Embryonic facial prominence (tissue), 1 donor: ENCODE measurements at regions not wholly inside any gene's neighbourhood (a gene's known extent, or its start where the extent isn't known, plus 50 kb on each side); places are given as distances from the start of the nearest gene placed in this dataset.

Experiments
- DNase-seq: peaks from one replicate; pipeline ENCODE4 v3.0.0-alpha.2; 2016; ENCODE audit errors: extremely low spot score

DNA sequence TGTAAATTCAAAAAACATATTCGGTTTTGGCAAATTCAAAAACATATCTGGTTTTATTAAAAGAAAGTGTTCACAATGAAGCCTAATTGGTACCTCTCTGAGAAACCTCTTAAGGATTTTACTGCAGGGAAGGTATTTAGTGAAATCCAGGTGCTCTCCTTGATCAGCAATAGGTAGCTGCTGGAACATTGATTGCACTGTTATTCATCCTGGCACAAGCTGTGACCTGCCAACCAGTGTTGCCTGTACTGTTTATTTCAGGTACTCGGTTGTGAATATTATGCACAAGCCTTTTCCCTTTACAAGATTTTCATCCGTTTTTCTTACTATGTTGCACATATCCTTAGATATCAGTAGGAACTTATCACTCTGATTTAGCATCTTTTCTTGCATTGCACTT, 155.8 kb upstream of the ZEB2 start:
- DNase-seq, result no peak

DNA sequence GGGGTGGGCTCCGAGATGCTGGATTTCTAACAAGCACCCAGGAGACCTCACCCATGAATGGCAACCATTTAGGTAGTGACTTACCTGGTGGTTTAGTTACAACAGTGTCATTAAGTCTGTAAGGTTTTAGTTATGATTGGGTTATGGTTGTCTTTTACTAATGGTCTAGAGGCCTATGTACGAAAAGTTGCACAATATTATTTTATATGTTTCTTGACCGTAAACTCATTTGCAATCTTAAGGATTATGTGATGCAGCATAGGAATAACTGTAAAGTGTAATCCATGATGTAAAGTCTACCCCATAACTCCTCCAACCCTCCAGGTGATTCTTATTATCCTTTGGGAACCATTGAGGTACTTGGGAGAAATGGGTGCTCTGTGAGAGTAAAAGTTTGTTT, 155.4 kb upstream of the ZEB2 start:
- DNase-seq, result no peak

DNA sequence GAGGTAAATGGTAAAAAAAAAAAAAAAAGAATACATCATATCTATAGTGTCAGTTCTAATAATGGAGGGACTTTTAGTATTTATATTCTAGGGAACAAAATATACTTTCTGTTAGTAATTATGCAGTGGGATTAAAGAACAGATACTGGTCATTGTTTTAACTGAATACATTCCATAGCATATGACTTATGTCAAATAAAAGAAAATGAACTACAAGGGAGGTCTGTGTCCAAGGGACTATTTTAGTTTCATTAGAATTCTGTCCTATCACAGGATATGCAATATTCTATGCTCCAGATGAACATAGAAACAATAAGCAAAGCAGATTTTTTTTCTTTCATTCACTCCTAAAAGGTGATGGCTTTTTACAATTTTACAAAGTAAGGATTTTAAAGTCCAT, 154.2 kb upstream of the ZEB2 start:
- no peak for DNase-seq

DNA sequence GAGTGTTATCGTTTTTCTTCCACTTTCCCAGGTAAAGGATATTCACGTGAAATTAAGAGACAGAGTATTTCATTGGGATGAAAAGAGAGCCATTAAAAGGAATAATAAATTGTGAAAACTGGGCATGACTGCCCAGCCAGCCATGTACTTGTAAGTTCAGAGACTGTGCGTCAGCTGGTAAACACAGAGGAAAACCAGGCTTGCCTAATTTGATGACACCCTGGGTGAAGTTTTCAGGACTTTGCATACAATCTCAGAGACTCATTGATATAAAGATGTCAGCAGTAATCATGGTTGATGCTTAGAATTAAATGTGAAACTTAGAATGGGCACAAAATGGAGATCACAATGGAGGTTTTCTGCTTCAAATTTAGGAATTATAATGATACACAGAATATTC, 153.5 kb upstream of the ZEB2 start:
- DNase-seq, result no peak

DNA sequence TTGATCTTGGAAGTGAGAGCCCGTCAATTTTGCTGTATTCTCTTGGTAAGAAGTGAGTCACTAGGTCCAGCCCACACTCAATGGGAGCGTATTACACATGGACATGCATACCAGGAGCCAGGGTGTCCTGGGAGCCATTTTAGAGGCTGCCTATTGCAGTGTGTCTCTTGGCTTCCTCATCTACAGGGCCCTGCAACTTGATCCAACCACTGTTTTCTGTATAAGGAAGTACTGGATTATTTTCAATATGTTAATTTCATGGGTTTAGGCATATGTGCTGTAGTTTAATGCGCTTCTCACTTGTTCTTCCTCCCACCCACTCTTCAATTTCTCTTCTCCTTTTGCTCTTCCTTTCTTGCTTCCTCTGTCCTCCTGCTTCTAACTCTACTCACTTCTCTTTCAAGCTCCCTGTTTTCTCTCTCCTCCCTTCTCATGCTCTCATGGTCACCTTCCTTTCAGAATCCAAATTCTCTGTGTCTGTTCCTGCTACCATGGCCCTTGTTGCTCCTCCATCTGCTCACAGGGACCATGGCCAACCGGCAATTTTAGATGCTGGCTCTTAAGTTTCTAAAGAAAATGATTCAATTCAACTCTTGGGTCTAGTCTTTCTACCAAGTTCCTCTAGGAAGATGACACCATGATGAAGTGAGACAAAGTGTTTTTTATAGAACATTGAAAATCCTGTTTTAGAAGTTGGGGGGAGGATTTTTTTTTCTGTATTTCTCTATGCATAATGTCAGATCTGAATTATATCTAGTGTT, 152.0 kb upstream of the ZEB2 start:
- no peak for DNase-seq

DNA sequence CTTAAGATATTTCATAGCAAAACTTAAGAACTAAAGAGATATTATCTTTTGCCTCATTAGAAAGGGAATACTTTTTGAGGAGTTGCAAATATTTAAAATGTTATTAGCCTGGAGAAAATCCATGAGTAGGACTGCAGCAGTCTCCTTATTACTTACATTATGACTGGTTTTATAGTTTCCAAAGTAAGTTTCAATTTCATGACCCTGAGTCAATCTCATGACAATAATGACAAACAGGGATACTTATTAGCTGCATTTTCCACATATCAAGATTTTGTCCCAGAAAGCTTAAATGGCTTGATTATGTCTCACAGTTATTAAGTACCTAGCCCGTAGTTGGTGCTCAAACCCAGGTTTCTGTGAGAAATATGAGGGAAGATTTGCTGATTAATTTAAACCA, 150.8 kb upstream of the ZEB2 start:
- DNase-seq, result no peak

DNA sequence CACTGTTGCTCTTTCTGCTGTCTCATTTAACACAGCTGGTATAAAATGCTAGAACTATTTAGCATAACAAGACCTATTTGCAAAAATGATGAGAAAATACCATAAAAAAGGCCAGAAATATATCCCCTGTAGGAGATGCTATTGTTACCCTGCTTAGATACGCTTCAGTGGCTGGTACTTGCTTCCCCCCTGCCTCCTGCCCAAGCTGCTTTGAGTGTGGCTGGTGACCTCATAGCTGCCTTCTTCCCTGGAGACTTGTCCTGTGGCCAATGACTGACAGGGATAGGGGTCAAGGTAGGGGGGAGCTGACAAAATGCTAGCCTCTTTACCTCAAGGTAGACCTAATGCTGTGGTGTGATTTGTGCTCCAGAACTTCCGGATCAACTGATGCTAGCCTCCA, 150.2 kb upstream of the ZEB2 start:
- DNase-seq, result no peak

DNA sequence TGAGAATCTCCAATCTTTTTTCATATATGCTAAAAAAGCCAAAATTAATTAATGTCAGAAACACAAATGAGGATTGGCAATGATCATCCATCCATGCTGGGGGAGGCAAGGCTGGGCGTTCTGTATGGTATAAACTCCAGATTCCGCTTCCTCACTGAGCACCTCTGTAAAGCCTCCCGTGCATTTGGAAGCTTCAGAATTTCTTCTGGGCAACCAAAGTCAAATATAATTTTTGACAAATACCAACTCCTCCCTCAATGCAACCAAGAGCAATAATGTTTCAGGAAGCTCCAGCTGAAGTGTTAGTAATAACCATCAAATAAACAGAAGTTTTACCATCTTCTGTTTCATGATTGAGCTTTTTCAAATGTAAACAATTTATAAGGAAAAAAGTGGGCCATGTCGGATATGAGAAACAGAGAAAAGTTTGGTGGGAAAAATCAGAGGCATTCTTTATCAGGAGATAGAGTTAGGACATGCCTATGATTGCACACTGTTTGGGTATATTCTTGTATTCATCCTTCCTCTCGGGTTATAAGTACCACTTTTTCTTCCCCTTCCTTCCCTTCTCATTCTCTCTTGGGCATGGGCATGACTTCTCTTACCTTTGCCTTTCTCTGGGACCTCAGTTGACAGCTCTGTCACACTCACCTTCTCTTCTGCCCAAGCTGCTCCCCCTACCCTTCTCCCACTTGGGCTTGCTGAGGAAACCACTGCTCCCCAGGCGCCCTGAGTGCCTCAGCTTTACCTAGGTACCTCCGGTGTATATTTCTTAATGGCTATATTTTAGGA, 149.5 kb upstream of the ZEB2 start:
- DNase-seq, result no peak

DNA sequence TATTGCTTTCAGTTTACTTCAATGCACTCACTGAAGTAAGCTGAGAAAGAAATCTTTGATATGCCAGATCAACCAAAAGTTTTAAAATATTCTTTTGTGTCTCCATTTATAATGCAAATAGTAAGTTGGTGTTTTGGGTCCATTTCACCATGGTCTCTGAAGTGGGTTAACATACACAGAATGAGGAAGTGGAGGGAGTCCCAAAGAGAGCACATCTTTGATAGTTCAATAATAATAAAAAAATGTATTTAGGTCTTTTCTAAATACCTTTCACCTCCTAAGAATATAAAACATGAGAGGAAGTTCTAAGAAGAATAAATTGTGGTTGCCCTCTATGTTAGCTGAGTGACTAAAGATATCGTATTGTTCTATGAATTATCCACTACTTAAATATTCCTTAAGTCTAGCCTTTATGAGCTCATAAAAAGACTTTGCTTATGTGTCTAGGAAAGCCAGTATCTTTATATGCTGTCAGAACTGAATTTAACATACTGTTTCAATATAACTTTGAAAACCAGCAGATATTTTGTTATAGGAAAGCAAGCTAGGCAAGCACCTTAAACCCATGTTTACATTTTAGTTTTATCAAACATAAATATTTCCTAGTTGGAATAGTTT, 148.7 kb upstream of the ZEB2 start:
- no peak for DNase-seq

DNA sequence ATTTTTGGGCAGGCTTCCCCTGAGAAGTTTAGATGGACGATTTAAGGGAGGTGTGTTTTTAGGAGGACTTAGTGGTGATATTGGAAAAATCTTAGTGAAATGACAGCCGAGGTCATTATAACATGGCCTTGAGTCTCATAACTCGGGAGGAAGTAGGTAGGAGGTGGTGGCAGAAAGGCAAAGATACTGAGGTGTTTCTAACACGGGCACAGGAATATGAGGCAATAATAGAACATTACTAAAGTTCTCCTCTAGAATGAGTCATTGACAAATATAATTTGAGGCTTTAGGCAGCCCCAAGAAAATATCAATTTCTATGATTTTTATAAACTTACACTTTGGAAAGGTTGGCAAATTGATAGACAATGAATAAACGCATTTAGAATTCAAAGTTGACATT, 146.1 kb upstream of the ZEB2 start:
- no peak for DNase-seq

DNA sequence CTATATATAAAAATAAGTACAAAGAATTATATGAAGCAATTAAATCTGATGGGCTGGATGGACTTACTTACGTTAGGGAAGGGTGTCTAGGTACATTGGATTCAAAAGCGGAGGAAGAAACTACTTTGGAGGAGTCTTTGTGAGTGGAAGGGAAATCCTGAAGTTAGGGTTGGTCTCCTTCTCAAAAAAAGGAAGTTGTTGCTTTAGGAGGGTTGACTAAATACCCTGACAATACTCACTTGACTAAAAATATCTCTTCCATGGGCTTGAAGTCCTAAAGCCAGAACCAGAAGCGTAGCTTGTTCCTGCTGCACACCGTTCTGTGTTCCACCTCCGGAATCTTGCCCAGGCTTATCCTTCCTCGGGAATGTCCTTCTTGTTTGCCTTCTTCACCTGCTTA, 143.3 kb upstream of the ZEB2 start:
- DNase-seq, result no peak

DNA sequence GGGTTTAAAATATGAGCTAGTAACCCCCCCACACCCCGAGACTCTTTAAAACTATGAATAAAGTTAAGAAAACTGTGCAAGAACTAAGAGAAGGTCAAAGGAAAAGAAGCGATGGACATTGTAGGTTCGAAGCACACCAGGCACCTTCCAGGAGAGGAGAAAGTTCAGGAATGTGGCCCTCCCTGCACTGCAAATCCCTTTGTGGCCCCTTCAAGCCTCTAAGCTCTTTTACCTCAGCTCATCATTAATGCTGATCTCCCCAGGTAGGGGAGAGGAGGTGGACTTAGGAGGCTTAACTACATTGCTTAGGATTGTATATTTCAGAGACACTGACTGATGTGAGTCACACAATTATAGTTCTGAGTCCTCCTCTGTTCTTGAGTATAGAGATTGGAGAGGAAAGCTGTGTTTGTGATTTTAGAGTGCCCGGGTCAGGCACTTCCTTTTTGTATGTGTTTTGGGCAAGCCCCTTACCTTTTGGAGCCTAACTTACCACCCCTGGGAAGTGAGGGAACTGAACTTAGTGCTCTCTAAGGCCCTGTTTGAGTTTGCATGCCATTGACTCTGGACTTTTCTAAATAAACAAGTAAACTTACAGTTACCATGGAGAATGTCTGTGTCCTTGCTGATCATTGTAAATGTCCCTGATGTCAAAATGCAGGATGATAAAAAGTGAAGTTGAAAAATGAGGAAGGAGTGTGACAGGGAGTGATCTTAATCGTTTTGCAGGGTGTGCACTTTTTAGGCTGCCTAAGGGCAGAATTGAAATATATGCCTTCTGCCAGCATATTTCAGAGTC, 140.8 kb upstream of the ZEB2 start:
- no peak for DNase-seq

DNA sequence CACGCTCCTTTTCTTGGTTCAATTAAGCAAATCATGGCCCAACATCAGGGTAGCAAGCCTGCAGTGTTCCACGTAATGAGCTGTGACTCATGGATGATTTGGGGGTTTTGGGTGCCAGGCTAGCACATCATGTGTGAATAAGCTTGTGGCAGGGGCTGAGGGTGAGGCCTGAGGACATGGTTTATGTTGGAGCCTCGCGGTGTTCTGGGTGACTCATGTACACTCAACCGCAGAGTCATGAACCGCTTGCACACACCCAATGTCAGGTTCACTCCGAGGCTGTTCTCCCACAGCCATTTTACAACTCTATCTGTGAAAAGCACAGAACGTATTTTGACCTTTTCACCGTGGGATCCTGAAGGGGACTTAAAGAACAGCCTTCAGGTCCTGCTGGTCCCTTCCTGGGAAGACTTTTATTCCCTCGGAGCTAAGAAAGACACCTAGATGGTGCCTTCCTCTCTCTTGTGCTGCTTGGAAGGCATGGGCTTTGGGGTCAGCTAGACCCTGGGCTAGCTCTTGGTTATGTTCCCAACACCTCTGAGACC, 139.9 kb upstream of the ZEB2 start:
- DNase-seq, result no peak

DNA sequence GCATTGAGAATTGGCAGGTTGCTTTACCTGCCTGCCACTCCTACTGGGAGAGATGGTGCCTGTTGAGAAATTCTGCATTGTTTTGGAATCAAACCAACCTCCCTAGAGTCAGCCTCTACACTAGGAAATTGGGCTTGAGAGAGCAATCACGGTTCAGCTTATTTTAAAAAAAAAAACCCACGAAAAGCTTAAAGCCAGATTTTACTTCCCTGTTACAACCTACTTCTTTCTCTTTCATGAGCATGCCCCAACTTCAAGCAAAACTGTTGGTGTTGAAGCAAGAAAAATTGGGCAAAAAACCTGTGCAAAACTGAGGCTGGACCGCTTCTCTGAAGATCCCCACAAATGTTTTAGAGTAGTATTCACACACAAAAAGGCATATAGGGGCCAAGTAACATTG, 134.6 kb upstream of the ZEB2 start:
- DNase-seq, result no peak

DNA sequence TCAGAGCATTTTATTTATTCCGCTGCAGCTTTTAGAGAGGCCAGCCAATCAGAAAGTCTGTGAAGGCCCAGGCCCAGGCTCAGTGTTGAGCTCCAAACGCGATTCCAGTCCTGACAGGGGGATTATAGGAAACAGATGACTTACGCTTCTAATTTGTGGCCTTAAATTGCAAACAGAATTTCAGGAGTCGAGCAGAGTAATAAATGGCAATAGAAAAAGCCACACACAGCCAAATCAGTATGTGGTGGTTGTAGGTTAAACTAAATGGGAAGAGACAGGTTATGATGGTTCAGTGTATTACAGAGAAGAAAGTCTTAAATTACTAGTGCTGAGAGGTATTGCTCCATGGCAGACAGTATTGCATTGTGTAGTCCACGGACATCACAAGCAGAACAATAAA, 131.0 kb upstream of the ZEB2 start:
- peak; percentile 54 for DNase-seq

DNA sequence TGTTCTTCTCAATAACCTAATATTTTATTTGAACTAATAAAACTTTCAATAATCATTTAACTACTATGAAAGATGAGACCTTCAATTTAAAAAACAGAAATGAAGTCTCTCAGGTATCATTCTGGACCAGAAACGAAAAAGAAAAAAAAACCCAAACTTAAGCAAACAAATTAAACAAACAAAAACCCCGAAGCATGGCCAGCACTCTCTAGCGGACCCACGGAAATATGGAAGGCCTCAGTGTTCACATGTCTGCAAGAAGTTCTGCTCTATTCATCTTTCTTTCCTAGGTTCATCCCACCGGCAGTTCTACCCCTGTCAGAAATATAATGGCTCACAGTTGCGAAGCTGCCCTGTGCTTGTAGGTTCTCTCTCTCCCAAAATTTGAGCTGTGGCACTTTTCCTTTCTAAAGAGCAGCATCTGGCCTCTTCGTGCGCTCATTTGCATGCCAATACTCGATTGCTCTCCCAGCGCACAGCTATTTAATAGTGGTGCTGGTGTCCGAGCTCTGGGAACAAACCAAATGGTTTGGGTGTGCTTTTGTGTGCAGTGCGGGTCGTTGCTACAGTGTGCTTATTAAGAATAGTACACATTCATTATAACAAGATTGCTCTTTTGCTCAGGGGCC, 129.0 kb upstream of the ZEB2 start:
- no peak for DNase-seq

DNA sequence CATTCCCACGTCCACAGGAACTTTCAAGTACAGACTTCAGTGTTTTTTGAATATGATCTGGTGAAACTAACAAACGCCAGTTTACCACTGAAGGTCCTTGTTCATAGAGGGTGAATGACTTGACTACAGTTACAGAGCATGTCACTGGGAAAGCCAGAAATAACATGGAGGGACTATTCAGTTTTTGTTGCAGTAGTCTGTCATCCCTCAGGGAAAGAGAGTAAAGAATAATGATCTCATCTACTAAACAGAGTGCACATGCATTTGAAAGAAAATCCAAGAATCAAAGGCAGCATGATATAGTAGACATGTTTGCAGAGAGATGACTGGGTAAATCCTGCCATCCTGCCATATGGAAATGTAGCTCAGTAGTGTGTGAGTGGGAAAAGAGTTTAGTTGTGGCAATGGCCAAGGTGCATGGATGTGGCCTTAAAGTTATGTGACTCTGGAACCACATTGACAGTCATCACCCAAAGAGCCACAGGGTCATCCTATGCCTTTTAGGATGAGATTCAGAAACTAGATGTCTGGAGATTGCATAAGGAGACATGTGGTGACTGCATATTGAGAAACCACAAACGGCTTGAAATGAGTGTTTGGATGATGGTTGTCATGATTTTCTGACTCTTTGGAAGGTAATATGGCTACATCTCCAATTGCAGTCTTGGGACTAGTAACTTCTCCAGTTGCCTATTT, 125.3 kb upstream of the ZEB2 start:
- DNase-seq, result no peak

DNA sequence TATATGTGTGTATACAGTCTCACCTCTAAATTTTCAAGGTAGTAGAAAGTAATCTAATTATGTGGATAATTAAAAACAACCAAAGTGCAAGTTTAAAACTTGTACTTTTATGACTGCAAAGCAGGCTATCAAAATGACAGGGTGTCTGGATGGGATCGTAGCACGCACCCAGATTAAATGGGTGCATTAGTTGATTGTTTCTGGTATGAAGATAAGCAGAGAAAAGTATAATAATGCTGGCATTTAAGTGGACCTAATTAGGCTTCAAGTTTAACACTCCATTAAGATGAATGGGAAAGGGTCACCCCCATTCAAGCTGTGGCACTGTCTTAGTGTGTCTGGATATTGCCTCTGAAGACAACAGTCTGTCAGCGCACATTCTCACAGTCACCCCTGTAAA, 124.6 kb upstream of the ZEB2 start:
- DNase-seq, result no peak

DNA sequence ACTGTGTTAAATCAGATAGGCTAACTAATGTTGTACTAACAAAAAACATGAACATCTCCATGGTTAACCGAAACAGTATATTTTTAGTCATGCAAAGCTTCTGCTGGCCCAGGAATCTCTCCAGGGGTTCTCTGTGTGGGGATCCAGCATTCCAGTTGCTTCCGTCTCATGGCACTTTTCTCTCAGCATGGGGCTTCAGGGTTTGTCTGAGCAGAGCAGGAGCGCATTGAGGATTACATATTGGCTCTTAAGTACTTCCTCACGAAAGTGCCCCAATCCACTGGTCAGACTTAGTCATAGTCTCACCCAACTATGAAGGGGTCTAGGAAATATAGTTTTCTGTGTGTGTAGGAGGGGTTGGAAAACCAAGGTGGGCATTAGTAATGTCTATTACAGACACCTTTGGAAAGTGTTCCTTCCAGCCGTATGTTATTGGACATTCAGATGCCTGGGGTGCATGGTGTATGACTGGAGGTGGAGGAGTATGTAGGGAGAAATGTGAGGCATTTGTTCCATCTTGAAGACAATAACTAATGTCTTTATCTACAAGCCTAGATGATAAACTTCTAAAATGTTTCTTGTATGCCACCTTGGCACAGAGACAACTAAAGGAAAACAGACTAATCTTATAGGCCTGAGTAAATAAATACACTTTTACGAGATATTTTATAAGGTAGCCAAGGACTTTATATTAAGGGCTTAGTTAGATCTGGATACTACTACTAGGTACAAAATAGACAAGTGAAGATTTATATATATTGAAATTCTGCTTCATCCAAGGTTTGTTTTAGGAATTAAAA, 123.8 kb upstream of the ZEB2 start:
- no peak for DNase-seq

DNA sequence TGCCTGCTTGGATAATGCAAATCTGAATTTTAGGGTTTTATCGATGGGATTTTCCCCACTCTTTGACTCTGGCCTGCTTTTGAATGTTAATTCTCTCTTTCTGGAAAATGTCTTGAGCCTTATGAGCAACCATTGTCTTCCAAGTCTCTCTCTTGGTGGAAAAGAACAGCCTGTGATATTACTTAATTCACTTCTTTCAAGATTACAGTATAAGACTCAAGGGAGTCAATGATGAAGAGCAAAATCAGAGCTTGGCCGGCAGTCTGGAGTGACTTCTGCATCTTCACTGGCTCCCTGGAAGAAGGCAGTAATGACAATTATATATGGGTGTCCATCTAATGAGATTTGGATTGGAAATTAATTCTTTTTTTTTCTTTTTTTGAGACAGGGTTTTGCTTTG, 122.9 kb upstream of the ZEB2 start:
- DNase-seq, result no peak
